ENCODE measurements at regions not wholly inside any gene's neighbourhood (a gene's known extent, or its start where the extent isn't known, plus 50 kb on each side); places are given as distances from the start of the nearest gene placed in this dataset.

- TF ChIP-seq CTCF (IDR thresholded peaks at IDR 0.05), result no peak
- no peak for TF ChIP-seq TCF7L2 (IDR thresholded peaks at IDR 0.05; ENCODE audit: low read depth, low read length)
- no peak for TF ChIP-seq POLR2AphosphoS5 (IDR thresholded peaks at IDR 0.05; ENCODE audit: low read depth, low read length)
- TF ChIP-seq REST (IDR thresholded peaks at IDR 0.05; ENCODE audit: insufficient read depth in 1 of 2, low read depth in 2 of 2, low read length in 1 of 2), result no peak
Measured at GRCh38 chr22:48182846-48183805, 1420.7 kb downstream of the TBC1D22A start.

All from Panc1 (cell line).